OCI-LY1 (cell line): ENCODE measurements at regions not wholly inside any gene's neighbourhood (a gene's known extent, or its start where the extent isn't known, plus 50 kb on each side); places are given as distances from the start of the nearest gene placed in this dataset.

Experiments used
- H2AFZ ChIP-seq: fragments of 200-600 bp; sonication (generic), shearing (Covaris generic); 2 replicates; pipeline ENCODE4 v1.6.0; 2014; ENCODE audit warnings: antibody characterized with exemption, mild to moderate bottlenecking, low read length
- H3F3A ChIP-seq: fragments of 200-600 bp; sonication (generic), shearing (Covaris generic); 2 replicates; pipeline ENCODE4 v1.6.0; 2014; ENCODE audit warnings: mild to moderate bottlenecking, antibody characterized with exemption, low read length, moderate library complexity; ENCODE audit not compliant: insufficient read depth
- H3K27ac ChIP-seq: fragments of 200-600 bp; sonication (generic); 2 replicates; pipeline ENCODE4 v1.5.1; 2014; ENCODE audit warnings: low read length, mixed run types, mild to moderate bottlenecking, low read depth; ENCODE audit not compliant: poor library complexity, severe bottlenecking
- H3K27me3 ChIP-seq: fragments of 200-600 bp; sonication (generic); 2 replicates; pipeline ENCODE4 v1.6.0; 2014; ENCODE audit warnings: antibody characterized with exemption, mild to moderate bottlenecking, low read length, moderate library complexity; ENCODE audit not compliant: insufficient read depth
- H3K36me3 ChIP-seq: fragments of 200-600 bp; sonication (generic); 2 replicates; pipeline ENCODE4 v1.6.1; 2014; ENCODE audit warnings: mild to moderate bottlenecking, antibody characterized with exemption, low read length, moderate library complexity, mixed read lengths; ENCODE audit not compliant: insufficient read depth
- H3K4me1 ChIP-seq: fragments of 200-600 bp; sonication (generic); 2 replicates; pipeline ENCODE4 v1.5.1; 2014; ENCODE audit warnings: mild to moderate bottlenecking, low read length, moderate library complexity; ENCODE audit not compliant: insufficient read depth, severe bottlenecking
- H3K4me2 ChIP-seq: fragments of 200-600 bp; sonication (generic), shearing (Covaris generic); 2 replicates; pipeline ENCODE4 v1.6.1; 2014; ENCODE audit warnings: low read length
- H3K4me3 ChIP-seq: fragments of 200-600 bp; sonication (generic); 2 replicates; pipeline ENCODE4 v1.5.1; 2014; ENCODE audit warnings: low read length, low read depth, mild to moderate bottlenecking, mixed read lengths; ENCODE audit not compliant: poor library complexity, severe bottlenecking
- H3K79me2 ChIP-seq: fragments of 200-600 bp; shearing (Covaris generic); 2 replicates; pipeline ENCODE4 v1.6.1; 2016; ENCODE audit warnings: mixed run types, low read length, mixed read lengths; ENCODE audit not compliant: insufficient read depth
- H3K9ac ChIP-seq: fragments of 200-600 bp; sonication (generic), shearing (Covaris generic); 2 replicates; pipeline ENCODE4 v1.6.1; 2014; ENCODE audit warnings: mild to moderate bottlenecking, low read length, mixed read lengths
- H3K9me2 ChIP-seq: fragments of 200-600 bp; sonication (generic), shearing (Covaris generic); 2 replicates; pipeline ENCODE4 v1.6.1; 2014; ENCODE audit warnings: low read depth, mild to moderate bottlenecking, low read length, mixed read lengths
- H3K9me3 ChIP-seq: fragments of 200-600 bp; shearing (Covaris generic); 2 replicates; pipeline ENCODE4 v1.6.1; 2014; ENCODE audit warnings: low read length, mixed read lengths
- H4K20me1 ChIP-seq: fragments of 200-600 bp; sonication (generic), shearing (Covaris generic); 2 replicates; pipeline ENCODE4 v1.6.0; 2016; ENCODE audit warnings: mild to moderate bottlenecking, low read length; ENCODE audit not compliant: insufficient read depth
- EZH2 ChIP-seq: fragments of 200-600 bp; sonication (generic), shearing (Covaris generic); IDR thresholded peaks from 2 replicates; pipeline ENCODE4 v1.8.0; 2017; ENCODE audit warnings: borderline replicate concordance, mixed run types, mild to moderate bottlenecking, antibody characterized with exemption, low read length, moderate library complexity, mixed read lengths
- TF ChIP-seq, protein P1 (sequence below): fragments of 200-600 bp; sonication (generic), shearing (Covaris generic); IDR thresholded peaks from 2 replicates; pipeline ENCODE4 v1.5.1; 2017; ENCODE audit warnings: mild to moderate bottlenecking, antibody characterized with exemption, low read length, moderate library complexity, mixed read lengths

DNA sequence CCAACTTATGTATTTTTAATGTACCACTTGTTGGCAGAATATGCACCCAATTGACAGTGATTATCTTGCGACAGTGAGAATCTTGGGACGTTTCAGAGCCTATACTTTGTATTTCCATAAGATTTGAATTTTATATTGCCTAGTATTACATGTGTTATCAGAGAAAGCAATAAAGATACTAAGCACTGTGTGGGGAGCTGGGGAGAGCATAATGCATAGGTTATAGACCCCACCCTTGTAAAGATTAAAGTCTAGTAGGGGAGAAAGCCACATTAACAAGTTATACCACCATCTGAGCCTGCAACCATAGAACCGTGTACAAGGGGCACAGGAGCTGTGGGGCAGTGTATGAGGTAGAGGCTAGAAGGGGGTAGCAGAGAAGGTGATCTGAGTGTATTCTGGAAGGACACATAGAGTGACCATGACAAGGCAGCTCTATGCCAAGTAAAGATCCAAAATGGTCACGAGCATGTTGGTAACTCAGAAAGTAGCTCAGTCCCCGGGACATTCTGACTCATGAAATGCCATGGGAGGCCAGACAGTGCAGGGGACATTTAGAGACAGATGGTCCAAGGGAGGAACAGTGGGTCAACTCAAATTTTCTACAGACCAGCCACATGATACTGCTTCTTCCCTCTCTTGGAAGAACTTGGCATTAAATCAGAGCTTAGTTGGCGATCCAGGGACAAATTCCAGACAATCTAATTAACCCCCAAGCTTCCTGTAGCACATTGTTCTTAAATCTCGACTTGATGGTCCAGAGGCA, 84.5 kb downstream of the ADRA2A start:
- Histone ChIP-seq H3K27me3 (no peaks in the 10 kb centered on the region), H3K27ac (no peak overlapping the region)
- no peak for TF ChIP-seq EZH2
- TF ChIP-seq, protein P1, sequence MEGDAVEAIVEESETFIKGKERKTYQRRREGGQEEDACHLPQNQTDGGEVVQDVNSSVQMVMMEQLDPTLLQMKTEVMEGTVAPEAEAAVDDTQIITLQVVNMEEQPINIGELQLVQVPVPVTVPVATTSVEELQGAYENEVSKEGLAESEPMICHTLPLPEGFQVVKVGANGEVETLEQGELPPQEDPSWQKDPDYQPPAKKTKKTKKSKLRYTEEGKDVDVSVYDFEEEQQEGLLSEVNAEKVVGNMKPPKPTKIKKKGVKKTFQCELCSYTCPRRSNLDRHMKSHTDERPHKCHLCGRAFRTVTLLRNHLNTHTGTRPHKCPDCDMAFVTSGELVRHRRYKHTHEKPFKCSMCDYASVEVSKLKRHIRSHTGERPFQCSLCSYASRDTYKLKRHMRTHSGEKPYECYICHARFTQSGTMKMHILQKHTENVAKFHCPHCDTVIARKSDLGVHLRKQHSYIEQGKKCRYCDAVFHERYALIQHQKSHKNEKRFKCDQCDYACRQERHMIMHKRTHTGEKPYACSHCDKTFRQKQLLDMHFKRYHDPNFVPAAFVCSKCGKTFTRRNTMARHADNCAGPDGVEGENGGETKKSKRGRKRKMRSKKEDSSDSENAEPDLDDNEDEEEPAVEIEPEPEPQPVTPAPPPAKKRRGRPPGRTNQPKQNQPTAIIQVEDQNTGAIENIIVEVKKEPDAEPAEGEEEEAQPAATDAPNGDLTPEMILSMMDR = no peak

DNA sequence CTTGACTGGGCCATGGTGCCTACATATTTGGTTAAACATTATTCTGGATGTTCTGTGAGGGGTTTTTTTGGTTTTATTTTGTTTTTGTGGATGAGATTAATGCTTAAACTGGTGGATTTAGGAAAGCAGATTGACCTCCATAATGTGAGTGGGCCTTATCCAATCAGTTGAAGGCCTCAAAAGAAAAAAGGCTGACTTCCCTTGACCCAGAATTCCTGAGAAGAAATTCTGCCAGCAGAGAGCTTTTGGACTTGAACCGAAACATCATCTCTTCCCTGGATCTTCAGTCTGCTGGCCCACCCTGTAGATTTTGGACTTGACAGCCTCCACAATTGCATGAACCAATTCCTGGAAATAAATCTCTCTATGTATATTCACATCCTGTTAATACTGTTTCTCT, 94.4 kb downstream of the ADRA2A start:
- Histone ChIP-seq H3K9me3 (no peaks in the 10 kb centered on the region), H4K20me1 (no peaks in the 10 kb centered on the region), H3K79me2 (no peaks in the 10 kb centered on the region), H3K27ac (no peak overlapping the region), H3K27me3 (no peaks in the 10 kb centered on the region; the same call in 1 of the 2 replicates), H3K4me1 (no peaks in the 10 kb centered on the region), H3F3A (no peaks in the 10 kb centered on the region), H3K9me2 (no peaks in the 10 kb centered on the region), H2AFZ (no peak overlapping the region), H3K36me3 (no peaks in the 10 kb centered on the region), H3K4me2 (no peak overlapping the region), H3K4me3 (no peak overlapping the region), H3K9ac (no peak overlapping the region)
- TF ChIP-seq EZH2 = no peak
- TF ChIP-seq, protein P1 = no peak

More for the DNA sequence above, 84.5 kb downstream of the ADRA2A start:
- no peaks in the 10 kb centered on the region for H3K9me3 ChIP-seq
- H3K79me2 ChIP-seq = no peaks in the 10 kb centered on the region
- H3F3A ChIP-seq = no peaks in the 10 kb centered on the region
- no peaks in the 10 kb centered on the region for H3K36me3 ChIP-seq
- no peaks in the 10 kb centered on the region for H3K4me1 ChIP-seq
- no peak overlapping the region for H3K4me3 ChIP-seq
- H3K9me2 ChIP-seq = no peaks in the 10 kb centered on the region
- H2AFZ ChIP-seq = no peak overlapping the region
- H4K20me1 ChIP-seq = no peaks in the 10 kb centered on the region
- no peak overlapping the region for H3K4me2 ChIP-seq
- no peak overlapping the region for H3K9ac ChIP-seq

DNA sequence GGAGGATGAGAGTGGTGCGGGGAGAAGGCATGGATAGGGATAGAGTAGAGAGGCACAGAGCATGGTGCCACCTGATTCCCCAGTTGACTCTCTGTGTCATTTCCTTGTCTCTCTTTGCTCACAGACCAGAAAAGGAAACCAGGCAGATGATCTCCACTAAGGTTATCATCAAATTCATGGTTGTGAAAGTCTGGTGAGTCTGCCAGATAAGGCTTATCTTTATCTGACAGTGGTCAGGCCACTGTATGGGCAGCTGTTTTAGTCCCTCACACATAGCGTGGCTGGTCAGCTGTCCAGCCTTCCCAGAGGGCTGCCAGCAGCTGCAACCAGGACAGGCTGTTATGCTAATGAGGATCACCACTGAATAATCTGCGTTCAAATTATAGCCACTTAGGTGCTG, 99.0 kb downstream of the ADRA2A start:
- TF ChIP-seq EZH2 = no peak
- TF ChIP-seq, protein P1 = no peak

More for the DNA sequence above, 99.0 kb downstream of the ADRA2A start:
- Histone ChIP-seq H3K27me3 (no peaks in the 10 kb centered on the region; the same call in 1 of the 2 replicates), H3K4me1 (no peaks in the 10 kb centered on the region), H3K27ac (no peak overlapping the region), H3K9me3 (no peaks in the 10 kb centered on the region), H3K9me2 (no peaks in the 10 kb centered on the region), H2AFZ (no peak overlapping the region), H3K4me2 (no peak overlapping the region), H3K79me2 (no peaks in the 10 kb centered on the region), H3F3A (no peaks in the 10 kb centered on the region), H3K9ac (no peak overlapping the region), H3K4me3 (no peak overlapping the region), H4K20me1 (no peaks in the 10 kb centered on the region), H3K36me3 (no peaks in the 10 kb centered on the region)
